GM21576 (cell line): ENCODE measurements at regions not wholly inside any gene's neighbourhood (a gene's known extent, or its start where the extent isn't known, plus 50 kb on each side); places are given as distances from the start of the nearest gene placed in this dataset.
"Not testable (repeated sequence)": the region's sequence is repeated elsewhere in the genome, so short reads cannot be mapped to it uniquely, and the experiment has no call there.

Source experiments
- ATAC-seq: cut with Tn5 transposase; IDR thresholded peaks from one replicate; pipeline ENCODE4 v1.9.1; 2021; ENCODE audit warnings: mild to moderate bottlenecking, moderate library complexity; ENCODE audit not compliant: unreplicated experiment

DNA sequence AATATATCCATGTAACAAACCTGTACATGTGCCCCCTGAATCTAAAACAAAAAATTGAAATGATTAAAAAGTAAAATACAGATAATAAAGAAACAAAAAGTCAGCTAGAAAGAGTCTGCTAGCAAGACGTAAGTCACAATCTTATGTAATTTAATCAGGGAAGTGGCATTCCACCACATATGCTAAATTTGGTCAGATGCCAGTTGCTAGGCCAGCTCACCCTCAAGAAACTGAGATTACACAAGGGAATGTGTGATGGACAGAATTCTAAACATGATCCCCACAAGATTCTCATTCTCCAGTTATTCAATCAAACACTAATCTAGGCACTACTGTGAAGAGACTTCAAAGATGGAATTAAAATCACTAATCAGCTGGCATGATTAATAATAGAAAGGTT lies 689.3 kb downstream of the CENPC start:
- no peak for ATAC-seq

DNA sequence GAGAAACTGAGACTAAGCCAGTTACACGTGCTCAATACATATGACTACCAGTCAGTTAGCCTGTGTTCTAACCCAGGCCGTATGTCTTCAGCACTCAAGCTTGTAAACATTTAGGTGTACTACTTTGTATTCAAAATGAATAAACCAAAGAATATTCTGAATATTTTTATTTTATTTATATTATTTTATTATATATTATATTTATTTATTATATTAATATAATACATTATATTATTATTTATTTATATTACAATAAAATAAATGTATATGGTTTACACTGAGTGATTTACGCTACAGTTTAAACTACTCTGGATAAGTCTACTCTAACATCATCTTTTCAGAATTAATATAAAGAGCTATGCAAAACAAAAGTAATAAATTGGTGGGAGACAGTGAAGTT lies 691.5 kb downstream of the CENPC start:
- ATAC-seq: no peak

DNA sequence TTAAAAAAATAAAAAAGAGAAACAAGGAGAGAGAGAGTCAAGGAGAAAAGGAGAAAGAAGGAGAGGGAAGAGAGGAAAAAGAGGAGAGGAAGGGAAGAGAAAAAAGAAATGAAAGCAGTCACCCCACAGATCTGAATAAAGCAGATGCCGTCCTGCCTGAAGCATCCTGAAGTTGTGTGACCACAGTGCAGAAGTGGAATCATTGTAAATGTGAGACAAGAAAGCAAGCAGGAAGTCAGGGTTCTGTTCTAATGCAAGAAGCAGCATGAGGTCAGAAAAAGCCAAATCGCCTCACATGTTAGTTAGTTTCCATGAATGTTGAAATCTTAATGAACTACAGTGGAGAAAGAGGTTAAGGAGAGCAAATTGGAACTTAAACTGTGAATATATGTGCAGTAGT lies 692.5 kb downstream of the CENPC start:
- ATAC-seq: no peak

DNA sequence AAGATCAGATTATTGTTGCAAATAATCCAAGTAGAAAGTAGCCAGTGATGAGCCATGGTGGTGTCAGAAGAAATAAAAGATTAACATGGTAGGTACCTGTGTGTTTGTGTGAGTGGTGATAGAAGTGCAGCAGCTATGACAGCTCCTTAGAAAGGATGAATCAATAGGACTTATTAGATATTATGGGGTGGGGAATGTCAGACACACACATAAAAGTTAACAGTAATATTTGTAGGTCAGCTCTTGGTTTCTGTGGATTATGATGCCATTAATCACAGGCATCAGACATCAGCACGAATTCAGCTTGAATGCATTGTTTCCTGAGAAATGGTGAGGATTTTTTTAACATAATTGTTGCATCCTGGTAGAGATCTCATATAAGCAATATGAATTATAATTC lies 695.7 kb downstream of the CENPC start:
- no peak for ATAC-seq

DNA sequence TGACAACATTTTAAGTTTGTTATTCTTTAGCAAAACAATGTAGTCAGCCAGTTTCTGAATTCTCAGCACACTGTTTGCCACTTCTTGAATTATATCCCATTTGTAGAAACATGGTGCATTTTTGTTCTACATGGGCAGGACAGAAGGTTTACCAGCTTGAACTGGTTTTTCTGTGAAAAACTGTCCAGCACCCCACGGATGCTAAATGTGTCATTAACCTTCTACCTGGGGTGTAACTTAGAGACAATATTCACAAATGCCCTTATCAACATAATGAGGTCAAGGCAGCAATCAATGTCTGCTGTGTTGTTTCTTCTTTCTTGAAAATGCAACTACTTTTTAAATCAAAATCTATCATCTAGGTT lies 702.6 kb downstream of the CENPC start:
- no peak for ATAC-seq

DNA sequence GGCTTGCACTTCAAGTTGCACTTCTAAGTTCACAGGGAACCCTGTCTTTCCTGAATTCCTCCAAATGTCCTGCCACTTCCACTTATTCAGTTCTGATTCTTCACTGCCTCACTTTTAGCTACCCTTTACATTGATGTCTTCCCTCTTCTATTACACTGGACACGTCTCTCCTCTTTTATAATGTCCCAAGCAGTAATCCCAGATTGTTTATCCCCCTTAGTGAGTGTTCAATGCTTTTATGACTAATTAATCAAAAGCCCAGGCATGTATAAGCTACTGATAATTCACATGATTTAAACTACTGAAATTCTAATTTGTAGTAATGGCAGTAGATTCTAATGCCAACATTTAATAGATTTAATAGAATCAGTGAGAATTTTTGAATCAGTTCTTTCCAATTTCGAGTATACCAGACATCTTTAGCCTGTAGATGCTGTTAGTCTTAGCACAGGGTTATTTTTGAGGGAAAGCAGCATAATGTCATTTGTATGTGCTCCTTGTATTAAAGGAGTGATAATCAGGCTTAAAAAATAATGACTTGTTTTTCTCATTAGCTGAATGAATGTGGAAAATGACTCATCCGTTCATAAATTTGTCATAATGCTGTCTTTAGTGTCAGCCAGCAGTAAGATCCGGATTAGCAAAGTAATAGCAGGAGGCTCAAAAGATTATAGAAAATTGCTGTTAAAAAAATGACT lies 703.1 kb downstream of the CENPC start:
- no peak for ATAC-seq

DNA sequence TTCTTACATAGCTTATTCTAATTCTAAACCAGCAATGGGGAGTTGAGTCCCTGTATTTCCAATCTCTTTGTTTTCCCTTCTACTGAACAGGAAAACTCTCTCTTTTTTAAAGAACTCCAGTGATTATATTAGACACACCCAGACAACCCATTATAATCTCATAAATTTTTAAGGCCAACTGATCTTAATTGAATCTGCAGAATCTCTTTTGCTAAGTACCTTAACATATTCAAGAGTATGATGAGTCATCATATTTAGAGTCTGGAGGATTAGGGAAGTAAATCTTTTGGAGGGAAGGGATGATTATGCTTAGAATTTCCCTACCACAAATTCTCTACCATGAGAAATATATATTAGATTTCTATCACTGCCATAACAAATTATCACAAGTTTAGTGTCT lies 705.1 kb downstream of the CENPC start:
- ATAC-seq: no peak

DNA sequence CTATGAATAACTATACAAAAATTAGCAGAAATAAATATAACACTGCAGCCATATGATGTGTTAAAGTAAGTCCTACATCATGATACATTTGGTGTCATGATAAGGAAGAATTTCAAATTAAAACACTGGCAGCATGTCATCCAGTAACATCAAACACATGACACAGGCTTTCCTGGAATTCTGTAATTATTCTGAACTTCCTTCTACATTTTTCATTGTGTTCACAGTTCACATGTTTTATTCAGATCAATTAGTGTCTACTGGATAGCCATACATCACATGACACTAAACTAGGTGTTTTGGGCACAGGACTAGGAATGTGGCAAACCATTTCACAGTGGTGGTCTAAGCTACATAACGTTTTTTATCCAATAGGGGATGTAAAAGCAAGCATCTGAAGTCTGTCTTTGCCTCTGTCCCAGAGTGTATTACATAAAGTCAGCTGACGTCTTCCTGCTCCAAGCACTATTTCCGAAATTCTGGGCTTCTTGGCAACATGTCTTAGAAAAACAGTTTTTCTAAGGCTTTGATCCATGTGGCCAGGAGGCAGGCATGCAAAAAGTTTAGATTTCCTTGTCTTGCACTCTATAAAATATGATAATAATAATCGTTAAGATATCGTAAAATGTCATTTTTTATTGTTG lies 707.9 kb downstream of the CENPC start:
- no peak for ATAC-seq

DNA sequence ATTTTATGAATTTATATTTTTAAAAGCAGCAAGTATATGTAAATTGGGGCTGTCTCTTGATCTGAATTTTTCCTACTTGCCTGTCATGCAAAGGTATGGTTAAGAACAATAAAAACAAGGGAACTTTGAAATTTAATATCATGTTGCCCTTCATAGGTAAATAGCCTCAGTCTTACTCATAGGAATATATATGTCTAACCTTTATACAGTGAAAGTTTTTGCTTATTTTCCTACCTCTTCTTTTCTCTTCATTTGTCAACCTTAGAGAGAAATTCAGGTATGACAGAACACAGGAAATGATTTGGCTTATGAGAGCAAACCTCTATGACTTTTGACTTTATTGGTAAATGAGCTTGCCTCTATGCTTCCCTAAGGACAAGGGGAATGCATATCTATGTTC lies 716.0 kb downstream of the CENPC start:
- ATAC-seq: no peak

DNA sequence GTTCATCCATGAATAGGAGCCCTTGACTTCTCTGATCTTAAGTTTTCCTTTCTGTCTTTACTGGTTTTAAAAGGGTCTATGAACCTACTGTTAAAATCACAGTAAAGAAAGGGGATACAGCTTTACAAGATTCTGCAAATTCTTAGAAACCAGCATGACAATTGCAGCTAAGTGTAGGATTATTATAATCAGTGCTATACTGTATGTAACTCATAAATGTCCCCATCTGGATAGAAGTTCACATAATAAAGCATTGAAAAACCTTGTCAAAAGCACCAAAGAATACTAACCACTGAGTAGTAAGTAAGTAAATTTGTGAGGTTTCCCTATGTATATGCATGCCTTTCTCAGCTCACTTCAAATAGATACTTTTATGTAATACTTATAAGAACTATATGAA lies 724.6 kb downstream of the CENPC start:
- no peak for ATAC-seq

DNA sequence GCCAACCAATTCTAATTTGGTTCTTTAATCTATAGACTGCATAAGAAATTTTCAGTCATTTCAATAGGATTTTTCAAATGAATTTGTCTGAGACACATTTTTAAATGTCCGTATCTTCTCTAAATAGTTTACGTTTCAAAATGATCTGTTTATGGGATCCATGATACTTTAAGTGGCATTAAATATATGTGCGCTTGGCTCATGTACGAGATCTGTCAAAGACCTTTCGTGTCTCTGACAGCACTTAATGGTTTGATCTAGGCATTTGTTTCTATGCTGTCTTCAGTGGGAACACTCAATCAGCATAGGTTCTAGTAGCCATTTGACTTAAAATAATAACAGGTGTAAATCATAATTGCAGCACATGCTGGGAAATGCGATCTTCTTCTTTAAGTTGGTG lies 731.0 kb downstream of the CENPC start:
- ATAC-seq: no peak

DNA sequence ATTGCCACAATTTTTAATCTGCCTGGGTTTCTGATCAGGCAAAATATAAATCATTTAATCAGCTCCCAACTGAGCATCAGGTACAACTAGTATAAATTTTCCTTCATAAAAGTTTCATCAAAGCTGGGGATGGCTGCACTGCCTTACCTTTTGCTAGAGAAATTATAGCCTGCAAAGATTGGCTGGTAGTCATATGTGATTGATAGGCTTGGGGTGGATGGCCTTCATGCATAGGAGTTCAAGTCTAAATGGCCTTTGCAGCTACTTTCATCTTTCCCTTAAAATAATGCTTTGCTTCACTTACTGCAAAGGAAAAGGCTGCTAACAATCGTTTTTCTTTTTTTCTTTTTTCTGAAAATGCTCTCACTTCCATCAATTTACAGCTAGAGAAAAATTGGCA lies 739.7 kb downstream of the CENPC start:
- ATAC-seq: no peak

DNA sequence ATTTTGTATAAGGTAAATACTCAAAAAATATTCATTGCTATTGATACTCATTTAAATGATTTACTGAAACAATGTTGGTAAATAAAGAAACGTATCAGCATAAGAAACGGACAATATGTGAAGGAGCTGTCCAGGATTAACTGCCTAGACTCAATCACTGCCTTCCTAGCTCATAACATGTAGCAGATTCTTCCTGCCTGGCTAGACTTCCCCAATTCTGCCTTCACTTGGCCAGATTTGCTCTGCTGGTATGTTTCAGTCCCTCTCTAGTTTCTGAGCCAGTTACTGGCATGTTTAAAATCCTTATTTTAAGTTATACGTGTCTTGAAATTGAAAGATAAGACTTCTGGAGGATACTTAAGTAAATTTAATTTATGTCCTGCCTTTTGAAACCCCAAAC lies 740.3 kb downstream of the CENPC start:
- no peak for ATAC-seq

DNA sequence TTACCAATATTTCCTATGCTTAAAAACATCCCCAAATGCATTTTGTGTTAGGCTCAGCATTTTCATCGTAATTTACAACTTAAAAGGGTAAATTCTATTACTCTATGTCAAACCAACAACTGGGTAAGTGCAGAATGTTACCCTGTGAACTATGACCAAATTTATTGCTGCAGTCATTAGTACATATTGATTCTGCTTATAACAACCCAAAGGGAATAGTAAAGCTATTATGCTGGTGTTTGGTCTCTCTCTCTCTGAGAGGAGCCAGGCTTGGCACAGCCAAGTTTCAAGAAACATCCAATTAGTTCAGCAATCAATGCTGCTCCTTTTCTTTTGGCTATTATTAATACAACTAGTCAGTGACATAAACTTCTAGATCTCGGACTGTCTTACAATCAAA lies 747.7 kb downstream of the CENPC start:
- ATAC-seq: no peak

DNA sequence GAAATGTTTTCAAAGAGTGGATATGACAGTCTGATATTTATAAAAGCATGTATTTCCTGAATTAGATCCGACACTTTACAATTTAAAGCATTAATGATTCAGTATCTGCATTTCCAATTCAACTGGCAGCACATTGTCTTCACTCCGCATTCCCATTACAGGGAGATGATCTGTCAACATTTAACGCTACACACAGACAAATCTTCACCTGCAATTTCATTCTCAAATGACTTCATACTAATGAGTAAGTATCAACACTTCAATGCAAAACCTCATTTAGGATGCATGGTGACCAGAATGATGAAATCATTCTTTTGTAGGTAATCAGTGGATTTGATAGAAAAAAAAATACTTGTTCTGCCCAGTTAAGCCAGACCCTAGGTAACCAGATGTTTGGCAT lies 749.6 kb downstream of the CENPC start:
- ATAC-seq: no peak

DNA sequence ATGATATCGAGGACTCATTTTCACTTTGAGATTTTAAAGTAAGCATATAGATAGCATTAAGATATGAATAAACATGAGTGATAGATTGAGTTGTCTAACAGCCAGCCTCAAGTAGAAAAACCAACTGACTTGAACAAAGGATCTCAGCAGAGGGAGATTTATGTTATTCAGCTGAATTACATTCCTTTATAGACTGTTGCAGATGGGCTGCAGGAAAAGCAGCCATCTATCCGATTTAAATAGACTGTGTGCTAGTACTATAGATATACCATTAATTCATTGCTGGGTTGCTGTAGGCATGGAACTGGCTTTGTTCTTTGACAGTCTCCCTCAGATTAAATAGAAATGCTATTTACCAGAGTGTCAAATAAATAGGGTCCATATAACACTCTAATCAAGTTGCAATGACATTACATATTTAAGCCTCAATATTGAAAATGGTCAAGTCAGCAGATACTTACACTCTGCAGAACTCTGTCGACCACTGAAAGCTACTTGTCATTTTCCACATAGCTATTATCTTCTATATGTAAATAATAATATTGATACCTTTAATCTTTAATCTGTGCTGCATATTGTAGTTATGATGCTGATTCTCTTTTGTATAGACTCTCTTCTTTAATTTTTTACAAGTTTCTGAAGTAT lies 750.8 kb downstream of the CENPC start:
- ATAC-seq: no peak

DNA sequence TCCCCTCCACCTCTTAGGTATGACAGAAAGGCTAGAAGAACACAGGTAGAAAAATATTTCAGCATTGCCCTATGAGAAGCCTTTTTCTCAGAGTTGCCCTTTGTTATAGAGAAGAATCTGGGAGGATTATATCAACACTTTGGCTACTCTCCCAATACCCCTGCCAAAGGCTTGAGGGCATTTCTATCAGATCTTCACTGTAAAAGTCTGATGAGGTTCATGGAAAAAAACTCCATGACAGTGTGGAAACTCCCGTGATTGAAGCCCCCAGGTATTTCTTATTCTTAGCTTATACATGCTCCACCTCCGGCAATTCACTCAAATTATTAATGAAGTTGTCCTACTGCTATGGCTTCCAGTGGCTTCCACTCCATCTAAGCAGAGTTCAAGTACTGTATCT lies 753.6 kb downstream of the CENPC start:
- ATAC-seq: no peak

DNA sequence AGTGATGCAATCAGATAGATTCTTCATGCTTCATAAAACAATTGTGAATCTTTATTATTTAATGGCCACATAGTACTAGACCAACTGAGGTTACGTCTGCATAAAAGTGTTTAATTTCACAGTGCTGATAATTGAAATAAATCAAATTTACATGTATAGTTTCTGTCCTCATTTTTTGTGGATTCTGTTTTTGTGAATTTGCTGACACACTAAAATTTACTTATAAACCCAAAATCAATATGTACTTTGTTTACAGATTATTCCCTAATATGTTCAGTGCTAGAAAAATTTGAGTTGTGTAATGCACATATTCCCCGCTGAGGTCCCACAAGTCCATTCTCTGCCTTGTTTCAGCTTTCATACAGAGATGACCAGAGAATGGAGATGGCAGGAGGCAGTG lies 759.8 kb downstream of the CENPC start:
- ATAC-seq: no peak

DNA sequence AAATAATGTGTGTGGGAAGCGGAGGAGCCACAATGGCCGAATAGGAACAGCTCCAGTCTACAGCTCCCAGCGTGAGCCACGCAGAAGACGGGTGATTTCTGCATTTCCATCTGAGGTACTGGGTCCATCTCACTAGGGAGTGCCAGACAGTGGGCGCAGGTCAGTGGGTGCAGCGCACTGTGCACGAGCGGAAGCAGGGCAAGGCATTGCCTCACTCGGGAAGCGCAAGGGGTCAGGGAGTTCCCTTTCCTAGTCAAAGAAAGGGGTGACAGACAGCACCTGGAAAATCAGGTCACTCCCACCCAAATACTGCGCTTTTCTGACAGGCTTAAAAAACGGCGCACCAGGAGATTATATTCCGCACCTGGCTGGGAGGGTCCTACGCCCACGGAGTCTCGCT lies 762.6 kb downstream of the CENPC start:
- ATAC-seq: not testable (repeated sequence)

DNA sequence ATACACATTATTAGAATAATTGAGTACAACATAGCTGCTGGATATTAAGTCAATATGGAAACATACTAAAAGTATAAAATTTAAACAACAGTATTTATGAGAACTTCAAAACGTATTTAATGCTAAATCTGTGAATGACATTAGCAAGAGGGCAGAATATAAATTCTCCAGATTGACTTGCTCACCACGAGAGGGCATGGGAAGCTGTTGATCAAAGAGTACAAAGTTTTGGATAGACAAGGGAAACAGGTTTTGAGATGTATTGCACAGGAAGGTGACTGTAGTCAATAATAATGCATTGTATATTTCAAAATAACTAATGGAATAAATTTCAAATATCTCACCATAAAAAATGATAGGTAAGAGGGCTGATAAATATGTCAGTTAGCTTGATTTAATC lies 768.2 kb downstream of the CENPC start:
- no peak for ATAC-seq

DNA sequence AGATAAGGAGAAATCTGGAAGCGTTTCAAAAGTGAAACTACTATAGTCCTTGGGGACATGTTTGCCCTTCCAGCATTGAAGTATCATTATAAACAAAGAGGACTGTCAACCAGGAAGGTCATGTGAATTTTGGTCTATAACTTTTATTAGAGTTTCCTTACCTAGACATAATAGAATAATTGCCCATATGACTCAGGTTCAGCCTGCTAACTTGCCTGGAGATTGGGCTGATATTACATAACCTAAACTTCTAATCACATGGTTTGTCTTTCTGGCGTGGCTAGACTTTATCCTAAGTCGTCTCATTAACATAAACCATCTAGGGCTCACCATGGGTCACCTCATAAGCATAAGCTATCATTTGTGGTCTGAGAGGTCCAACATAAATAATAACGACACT lies 775.9 kb downstream of the CENPC start:
- no peak for ATAC-seq

DNA sequence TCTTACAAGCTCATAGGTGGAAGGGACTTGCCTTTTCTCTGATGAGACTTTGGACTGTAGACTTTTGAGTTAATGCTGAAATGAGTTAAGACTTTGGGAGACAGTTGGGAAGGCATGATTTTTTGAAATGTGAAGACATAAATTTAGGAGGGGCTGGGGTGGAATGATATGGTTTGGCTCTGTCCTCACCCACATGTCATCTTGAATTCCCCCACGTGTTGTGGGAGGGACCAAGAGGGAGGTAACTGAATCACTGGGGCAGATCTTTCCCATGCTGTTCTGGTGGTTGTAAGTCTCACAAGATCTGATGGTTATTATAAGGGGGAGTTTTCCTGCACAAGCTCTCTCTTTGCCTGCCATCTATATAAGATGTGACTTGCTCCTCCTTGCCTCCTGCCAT lies 777.9 kb downstream of the CENPC start:
- no peak for ATAC-seq

DNA sequence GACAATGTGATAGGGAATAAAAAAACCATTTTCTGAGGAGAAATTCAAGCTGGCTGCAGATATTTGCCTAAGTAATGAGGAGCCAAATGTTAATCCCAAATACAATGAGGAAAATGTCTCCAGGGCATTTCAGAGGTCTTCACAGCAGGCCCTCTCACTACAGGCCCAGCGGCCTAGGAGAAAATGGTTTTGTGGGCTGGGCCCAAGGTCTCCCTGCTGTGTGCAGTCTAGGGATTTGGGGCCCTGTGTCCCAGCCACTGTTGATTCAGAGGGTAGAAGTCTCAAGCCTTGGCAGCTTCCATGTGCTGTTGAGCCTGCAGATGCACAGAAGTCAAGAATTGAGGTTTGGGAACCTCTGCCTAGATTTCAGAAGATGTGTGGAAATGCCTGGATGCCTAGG lies 778.7 kb downstream of the CENPC start:
- no peak for ATAC-seq
